G401.6 (cell line): ENCODE measurements at regions not wholly inside any gene's neighbourhood (a gene's known extent, or its start where the extent isn't known, plus 50 kb on each side); places are given as distances from the start of the nearest gene placed in this dataset.

Source experiments
- FAIRE-seq: peaks from 2 replicates; lab custom pipeline; 2012; peaks lifted over from hg19 to GRCh38; lab: Jason Lieb, UNC

DNA sequence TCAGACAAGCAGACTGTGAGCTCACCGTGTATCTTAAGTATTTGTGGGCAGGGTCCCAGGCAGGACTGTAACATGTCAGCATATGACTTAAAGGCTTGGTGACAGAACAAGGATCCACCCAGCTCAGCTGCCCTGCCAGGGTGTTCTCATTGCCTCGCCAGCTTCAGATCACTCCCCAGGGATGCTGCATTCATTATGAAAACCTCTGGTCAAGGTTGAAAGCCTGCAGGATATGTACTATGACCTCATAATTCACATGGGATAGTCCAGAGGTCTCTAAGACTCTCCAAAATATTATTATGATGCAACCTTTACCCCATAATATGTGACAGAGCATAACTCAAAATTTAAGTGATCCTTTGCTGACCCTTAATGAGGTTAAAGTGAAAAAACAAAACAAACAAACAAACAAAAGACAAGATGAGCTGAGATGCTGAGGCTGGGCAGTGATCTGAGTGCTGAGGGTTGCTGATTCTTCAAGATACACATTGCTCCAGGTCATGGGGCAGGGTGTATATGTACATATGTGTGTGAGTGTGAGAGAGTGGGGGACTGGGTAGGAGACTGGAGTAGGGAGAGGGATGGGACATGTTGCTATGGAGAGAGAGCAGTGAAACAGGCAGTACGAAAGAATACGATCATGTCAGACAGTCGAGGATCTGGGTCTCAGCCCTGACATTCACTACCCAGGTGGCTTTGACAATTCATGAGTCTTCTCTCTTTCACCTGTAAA is 98.8 kb upstream of the DUSP10 start:
- no peak for FAIRE-seq

DNA sequence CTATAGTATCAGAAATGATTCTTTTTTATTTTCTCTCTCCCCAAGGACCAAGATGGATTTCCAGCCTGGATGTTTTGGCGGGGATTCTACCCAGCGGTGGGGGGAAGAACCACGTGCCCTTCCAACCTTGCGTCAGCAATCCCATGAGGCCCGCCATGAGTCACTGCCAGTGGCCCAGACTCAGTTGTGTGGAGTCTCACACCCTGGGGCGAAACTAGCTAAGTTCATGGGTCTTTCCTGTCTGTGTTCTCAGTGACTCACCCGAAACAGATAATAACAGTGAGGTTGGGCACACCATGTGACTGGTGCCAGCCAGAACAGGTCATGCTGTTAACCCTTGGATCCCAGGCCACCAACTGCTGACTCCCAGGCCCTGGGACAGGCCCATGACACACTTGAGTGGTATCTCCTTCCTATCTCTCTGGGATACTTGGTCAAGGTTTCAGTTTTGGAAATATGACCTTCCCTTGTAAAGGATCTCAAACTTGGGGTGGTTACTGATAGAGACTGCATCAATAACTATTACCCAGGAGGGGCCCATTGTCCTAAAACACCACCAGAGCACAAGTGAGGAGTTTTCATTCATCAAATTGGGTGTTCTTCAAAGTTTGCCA is 98.0 kb upstream of the DUSP10 start:
- no peak for FAIRE-seq

DNA sequence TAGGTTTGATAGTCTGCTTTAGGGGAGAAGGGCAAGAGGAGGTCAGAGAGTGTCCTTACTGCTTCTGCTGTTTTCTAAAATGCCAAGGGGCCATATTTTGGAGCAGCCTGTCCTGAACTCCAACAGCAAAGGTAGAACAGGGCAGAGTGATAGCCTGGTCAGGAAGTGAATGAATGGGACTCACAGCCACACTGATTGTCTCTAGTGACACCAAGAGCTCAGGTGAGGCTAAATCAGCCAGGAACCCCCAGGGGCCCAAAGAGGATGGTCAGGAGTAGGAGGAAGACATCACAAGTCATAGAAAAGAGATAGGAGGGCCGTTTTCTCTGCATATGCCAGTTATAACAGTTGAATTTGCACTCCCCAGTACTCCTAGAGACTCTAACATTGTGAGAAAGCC is 97.4 kb upstream of the DUSP10 start:
- FAIRE-seq = no peak

DNA sequence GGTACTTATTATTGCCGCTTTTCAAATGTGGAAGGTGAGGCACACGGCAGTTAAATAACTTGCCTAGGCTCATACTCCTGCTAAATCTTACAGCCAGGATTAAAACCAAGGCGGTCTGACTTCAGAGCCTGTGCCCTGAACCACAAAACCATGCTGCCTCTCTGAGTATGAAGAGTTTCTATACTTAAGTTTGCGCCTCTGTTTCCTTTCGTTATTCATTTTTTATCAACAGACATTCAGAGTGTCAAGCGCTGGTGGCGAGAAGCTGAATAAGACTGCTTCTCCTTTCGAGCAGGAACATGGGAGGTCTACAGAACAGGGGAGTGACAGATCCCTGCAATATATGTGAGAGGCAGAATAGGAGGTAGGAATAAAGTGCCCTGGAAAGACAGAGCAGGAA is 96.0 kb upstream of the DUSP10 start:
- FAIRE-seq = no peak

DNA sequence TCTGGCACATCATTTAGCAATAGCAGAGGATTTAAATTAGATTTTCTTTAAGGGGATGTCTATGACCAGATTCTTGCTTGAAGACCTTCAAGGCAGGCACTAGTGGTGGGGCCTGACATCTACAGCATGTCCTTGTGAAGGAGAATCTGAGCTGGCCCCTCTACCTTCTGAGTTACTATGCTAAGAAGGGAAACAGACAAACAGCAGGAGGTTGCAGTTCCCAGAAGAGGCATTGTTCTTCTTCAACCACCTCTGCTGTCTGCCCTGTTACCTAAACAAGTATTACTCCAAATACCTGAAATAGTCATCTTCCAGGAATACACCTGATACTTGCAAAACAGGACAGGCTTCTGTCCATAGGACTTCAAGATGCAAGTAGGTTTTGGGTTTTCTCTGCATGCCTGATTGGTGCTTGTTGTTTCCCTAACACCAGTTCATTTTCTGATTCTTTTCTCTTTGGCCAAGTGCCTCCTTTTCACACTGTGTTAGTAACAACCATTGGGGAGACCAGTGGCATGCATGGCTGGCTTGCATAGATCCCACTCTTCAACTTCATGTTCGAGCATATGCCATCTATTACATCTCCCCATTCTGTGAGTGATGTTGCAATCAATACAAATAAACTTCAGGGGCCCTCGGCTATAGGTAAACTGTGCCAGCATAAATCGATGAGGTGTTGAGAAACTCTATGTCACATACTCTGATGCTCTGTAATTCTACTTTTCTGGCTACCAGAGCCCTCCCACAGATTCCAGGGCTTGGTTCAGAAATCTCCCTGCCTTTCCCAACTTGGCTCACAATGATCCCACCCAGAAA is 93.0 kb upstream of the DUSP10 start:
- FAIRE-seq = no peak

DNA sequence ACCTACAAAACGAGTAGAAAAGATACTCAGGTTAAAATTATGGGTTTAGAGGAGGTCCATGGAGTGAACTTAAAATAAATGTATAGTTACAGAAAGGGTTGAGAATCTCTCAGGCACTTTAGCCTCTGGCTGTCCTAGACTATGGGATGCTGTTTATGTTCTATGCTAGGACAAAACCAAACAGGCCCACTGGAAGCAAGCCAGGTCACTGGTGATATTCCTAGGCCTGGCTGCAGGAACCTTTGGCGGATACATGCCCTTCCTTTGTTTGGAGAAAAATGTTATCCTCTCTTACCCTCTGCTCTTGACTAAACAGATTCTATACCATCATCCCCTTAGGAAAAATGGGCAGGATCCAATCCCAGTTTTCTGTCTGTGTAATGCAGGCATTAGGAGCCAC is 90.7 kb upstream of the DUSP10 start:
- FAIRE-seq = no peak

DNA sequence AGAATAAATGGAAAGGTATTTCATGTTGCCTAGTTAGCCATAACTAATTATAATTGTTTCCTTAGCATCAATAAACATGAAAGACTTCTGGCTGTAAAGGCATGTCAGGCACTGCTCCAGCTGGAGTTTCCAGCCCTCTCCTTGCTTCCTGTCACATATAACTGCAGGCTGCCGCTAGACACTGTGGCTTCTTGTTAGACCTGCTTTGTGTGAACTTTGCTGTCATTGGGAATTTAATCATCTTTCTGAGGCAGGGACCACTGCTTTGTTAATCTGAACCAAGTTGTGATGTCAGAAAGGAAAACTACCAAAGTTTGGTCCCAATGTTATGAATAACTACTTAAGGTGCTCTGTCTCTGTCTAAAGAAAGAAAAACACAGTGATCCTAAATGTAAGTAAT is 90.3 kb upstream of the DUSP10 start:
- no peak for FAIRE-seq

DNA sequence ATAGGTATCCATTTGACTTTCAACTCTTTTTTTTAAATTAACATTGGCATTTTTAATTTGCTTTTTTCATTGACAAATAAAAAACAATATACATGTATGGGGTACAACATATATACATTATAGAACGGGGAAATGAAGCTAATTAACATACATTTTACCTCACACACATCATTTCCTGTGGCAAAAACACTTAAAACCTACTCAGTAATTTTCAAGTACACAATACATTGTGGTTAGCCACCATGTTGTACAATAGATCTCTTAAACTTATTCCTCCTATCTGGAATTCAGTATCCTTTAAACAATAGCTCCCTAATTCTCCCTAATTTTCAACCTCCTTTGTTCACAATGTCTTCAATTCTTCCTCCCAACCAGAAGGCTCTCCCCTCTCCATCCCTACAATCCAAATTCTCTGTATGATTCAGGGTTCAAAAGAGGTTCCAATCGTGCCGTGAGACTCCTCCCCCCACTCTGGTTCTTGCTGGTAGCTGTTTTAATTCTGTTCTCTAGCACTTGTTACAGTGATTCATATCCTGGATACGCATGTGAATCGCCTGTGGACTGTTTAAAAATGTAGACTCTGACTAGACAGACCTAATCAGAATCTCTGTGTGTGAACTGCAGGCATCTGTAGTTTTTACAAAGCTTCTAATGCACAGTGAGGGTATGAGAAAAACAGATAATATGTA is 87.6 kb upstream of the DUSP10 start:
- no peak for FAIRE-seq

DNA sequence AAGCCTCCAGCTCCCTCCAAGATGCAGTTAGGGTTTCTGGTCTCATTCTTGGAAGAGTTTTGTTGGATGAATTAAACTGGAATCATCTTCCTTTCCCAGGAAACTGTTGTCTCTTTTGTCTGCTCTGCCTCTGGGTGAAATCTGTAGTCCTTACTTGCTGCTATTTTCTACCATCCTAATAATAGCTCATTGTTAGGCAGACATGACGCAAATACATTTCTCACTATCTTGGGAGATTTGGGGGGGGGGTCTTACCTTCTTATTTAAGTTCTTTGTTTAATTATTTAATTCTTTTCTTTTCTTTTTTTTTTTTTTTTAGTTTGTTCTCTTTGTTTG is 85.4 kb upstream of the DUSP10 start:
- no peak for FAIRE-seq

DNA sequence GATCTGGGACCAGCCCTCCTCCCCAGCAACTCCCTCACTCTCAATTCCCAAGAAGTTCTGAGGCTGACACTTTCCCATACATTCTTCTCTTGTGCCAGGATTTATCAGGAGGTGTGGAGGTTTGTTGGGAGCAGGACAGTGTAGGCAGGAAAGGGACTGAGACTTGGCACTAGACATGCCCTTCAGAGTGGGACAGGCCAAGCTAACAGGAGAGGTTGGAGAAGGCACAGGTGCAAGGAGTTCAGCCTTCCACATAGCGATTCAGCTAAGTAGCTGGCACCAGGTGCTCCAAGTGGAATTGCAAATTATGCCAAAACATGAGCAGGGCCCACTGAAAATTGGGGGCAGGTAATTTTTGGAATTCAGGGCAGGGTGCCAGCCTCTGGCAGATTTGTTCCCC is 83.0 kb upstream of the DUSP10 start:
- FAIRE-seq = no peak

DNA sequence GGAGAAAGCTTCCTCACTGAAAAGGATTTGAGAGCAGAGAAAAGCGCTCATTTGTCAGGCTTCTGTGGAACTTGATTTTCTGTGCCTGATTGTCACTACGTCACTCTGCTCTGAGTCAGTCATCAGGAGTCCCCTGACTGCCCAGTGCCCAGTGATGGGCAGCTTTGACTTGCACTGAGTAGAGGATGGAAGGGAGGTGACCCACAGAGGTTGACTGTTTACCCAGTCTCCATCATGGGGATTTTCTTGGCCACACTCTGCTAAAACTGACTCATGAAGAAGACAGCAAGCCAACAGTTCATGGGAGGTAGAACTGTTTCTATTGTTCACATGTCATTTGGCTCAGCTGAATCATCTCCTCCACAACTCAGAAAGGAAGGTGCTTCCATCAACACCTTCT is 82.1 kb upstream of the DUSP10 start:
- no peak for FAIRE-seq

DNA sequence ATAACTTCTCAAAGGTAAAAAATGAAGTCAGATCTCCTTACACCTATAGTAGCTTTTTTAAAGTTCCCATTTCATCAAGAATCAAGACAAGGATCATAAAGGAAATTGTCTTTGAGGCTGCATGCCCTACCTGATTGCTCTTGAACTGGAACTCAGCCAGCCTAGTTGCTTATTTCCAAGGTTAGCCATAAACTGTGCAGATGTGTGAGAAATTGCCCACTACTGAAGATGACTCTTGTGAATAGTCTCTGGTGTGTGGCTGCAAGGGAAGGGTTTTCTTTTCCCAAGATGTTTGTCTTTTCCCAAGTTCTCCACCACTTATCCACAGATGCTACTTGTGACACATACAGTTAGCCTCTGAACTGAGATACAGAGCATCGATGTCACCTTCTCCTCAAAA is 81.7 kb upstream of the DUSP10 start:
- FAIRE-seq = no peak

DNA sequence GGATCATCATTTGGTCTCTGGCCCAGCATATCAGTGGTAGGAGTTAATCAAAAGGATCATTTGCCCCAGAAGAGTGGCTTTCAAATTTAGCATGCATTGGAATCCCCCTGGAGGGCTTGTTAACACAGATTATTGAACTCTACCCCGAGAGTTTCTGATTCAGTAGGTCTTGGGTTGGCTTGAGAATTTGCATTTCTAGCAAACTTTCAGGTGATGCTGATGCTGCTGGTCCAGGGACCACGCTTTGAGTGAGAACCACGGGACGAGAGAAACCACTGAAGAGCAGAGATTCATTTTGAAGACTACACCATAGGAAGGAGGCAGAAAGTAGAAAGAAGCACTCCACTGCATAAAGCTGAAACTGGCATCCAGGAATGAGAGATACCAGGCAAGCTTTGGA is 81.3 kb upstream of the DUSP10 start:
- FAIRE-seq = no peak

DNA sequence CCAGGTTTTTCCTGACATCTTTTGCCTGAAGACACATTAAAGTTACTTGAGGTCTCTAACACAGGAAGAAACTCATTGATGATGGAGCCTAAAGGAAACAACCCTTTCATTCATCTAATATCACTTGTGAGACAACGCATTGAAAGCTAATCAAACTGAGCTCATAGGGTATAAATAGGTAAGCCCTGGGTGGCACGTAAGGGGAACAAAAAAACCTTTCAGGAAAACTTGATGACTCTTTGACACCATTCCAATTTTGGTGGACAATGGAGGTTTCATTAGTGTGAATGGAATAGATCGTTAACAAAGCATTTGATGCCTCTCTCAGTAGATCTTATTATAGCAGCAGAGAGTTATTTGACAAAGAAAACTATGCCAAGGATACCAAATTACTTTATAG is 80.7 kb upstream of the DUSP10 start:
- FAIRE-seq = no peak

DNA sequence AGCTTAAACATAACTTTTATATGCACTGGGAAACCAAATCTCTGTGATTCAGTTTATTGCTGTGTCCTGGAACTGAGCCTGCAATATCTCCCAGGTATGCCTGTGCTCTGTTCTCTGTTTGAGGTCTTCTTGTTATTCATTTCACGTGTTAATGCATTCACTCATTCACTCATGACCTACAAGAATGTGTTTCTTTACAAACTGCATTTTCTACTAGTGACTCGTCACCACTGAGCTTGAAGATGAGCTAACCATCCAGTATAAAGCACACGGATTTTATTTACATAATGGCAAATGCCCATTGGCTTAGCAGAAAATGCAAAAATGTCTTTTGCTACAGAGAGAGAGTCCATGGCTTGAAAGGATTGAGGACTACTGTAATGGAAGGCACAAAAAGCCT is 75.0 kb upstream of the DUSP10 start:
- FAIRE-seq = no peak

DNA sequence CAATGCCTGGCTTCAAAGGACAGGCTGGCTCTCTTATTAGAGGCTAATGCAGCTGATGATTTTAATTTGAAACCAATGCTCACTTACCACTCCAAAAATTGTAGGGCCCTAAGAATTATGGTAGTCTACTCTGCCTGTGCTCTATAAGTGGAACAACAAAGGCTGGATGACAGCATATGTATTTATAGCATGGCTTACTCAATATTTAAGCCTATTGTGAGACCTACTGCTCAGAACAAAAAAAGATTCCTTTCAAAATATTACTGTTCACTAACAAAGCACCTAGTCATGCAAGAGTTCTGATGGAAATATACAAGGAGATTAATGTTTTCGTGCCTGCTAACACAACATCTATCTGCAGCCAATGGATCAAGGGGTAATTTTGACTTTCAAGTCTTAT is 73.8 kb upstream of the DUSP10 start:
- FAIRE-seq = no peak

DNA sequence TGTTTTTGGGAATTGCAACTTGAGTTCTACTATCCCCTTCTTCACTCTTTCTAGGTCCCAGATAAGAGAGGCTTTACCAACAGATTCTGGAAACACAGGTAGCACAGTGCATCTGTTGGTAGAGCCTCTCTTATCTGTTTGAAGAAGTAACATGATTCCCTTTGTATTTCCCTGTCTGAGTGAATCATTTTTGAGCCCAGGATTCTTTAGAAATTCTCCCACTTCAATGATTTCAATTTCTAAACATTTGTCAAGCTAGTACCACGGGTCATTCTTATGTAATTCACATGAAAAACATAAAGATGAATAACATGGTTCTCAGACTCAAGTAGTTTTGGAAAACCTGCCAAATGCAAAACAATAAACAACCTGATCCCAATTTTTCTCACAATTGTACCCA is 72.0 kb upstream of the DUSP10 start:
- no peak for FAIRE-seq

DNA sequence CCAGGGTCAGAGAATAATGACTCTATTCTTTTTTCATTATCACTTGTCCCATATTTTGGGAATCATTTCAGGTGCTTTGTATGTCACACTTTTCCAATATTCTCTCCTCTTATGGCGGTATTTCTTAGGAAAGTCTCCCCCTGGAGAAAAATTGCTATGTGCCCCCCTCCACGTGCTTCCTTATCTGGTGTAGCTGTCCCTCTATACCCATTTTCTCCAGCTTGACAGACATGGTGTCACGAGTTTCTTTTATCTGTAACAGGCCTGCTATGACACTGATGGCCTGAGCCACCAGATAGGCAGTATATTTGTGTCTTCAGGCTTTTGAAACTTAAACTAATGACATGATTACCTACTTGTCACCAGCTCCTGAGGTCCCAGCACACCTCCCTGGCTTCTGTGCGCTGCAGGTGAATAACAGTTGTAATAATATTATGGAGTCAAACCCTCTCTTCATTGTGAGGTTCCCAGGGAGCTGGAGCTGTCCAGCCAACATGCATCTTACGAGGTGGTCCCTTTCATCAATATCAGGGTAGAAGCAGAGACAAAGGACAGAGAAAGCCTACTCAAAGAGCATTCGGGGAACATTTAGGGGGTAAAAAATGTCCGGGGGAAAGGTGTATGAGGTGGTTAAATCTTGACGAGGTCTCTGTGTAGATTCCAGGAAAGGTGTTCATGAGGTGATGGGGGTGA is 71.2 kb upstream of the DUSP10 start:
- no peak for FAIRE-seq

DNA sequence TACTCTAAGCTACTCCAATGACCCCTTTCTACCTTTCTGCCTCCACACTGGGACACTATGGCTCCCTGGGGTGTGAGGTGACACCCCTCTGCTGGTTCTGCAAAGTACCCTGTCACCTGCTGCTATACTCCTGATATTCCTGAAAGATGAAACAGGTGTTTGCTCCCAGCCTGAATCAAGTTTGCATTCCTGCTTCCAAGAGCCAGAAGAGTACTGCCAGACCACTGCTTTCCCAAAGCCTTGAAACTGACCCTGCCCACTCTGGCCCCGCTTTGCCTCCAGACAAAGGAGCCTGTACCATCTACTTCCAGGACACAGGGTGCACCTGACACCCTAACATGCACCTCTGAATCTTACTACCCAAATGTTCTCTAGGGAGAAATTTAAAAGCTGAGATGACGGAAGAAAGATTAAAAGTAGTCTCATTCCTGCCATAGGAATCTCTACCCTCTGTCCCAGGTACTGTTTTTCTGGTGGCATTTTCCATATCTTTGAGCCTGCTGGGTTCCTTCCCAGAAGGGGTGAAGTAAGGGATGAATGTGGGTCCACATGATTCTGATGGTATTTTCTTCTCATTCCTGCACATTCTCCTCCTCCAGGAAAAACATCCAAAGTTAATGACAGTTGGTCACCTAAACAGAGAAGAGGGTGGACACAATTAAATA is 70.3 kb upstream of the DUSP10 start:
- no peak for FAIRE-seq

DNA sequence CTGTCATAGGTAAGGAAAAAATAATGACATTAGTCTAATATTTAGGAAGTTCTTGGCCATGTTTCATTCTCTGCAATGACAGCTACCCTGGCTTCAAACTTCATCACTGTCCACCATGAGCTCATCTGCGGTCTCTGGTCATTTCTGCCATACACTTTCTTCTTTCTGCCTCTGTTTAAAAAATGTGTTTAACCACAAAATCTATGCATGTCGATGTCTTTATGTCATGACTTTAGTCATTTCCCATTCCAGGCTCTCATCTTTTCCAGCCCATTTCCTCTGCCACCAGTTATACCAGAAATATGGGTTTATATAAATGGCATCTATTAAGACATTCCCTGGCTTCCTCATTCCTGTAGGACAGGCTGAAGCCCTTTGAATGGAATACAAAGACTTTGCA is 68.5 kb upstream of the DUSP10 start:
- no peak for FAIRE-seq

DNA sequence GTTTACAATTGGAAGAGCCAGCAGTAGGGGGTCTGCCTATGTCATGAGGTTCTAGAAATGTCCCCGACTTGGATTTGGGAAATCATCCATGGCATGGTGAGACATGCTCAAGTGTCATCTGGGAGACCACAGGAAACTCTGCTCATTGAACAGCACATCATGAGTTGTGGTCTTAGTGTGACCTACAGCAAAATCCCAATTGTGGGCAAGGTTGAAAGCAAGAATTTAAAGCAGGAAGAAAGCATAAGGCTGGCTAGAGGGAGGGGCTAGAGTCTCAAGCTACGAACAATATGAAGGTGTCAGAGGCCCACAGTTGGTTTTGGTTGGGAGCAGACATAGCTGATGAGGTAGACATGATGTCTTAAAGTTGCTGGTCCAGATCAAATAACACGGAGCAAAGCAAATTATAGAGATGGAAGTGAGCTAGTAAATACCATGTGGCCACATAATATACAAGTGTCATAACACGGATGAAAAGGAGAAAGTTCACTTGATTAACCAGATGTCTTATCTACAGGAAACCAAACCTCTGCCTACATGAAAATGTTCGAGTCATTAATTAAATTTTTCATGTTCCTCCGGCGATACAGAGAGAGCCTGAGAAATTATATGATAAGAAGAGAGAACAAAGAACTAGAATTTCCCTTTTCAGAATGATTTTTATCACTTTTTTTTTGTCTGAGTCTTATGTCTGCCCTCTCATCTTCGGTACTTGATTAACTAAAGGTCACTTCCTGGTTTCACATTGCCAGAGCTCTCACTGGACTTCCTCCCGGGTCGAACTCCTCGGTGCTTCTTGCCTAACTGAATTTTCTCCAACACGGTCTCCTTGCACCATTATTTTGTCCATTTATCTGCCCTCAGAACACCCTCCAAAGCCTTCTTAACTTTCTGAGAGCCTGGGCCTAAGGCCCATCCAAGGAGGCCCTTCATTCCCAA is 67.5 kb upstream of the DUSP10 start:
- FAIRE-seq = no peak
